HUES64 (cell line): ENCODE measurements at regions not wholly inside any gene's neighbourhood (a gene's known extent, or its start where the extent isn't known, plus 50 kb on each side); places are given as distances from the start of the nearest gene placed in this dataset.

ENCODE experiments used
- H3K27ac ChIP-seq: 2 replicates; pipeline ENCODE4 v1.7.0; 2013; ENCODE audit warnings: low read depth, low read length, inconsistent platforms
- H3K27me3 ChIP-seq: 2 replicates; pipeline ENCODE4 v1.6.1; 2013; ENCODE audit warnings: mild to moderate bottlenecking, low read length; ENCODE audit not compliant: insufficient read depth
- H3K36me3 ChIP-seq: 2 replicates; pipeline ENCODE4 v1.6.1; 2013; ENCODE audit warnings: mild to moderate bottlenecking, low read length; ENCODE audit not compliant: insufficient read depth
- H3K4me1 ChIP-seq: 2 replicates; pipeline ENCODE4 v1.6.1; 2013; ENCODE audit warnings: mild to moderate bottlenecking, low read length, moderate library complexity; ENCODE audit not compliant: insufficient read depth
- H3K4me3 ChIP-seq: 2 replicates; pipeline ENCODE4 v1.5.1; 2013; ENCODE audit warnings: mild to moderate bottlenecking, low read length, moderate library complexity
- H3K9ac ChIP-seq: 2 replicates; pipeline ENCODE4 v1.6.1; 2013; ENCODE audit warnings: mild to moderate bottlenecking, low read depth, low read length
- H3K9me3 ChIP-seq: 2 replicates; pipeline ENCODE4 v1.6.1; 2013; ENCODE audit warnings: low read depth, low read length; ENCODE audit not compliant: insufficient read depth
- WGBS: fragments of 150-250, 120-280 bp; methylation state at CpG from one replicate; pipeline ENCODE4 v1.1.7; 2013; ENCODE audit warnings: missing lambda C conversion rate; 5-methylcytosine and 5-hydroxymethylcytosine counted together

DNA sequence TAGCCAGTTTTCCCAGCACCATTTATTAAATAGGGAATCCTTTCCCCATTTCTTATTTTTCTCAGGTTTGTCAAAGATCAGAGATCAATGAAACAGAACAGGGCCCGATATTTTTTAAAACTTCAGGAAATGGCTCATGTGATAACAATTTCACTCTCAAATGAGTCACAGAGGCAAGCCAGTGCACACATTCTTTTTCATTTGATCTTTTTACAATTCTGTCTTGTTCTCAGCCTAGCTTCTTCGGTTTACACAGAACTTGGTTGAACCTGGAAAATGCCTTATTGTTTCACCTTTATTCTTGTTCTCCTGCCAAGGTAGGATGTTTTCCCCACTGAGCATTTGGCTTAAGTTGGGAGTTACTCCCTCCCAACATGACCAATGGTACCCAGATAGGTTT, 258.9 kb downstream of the COL12A1 start:
- Histone ChIP-seq H3K9me3 (no peaks in the 10 kb centered on the region), H3K4me3 (no peak overlapping the region), H3K27ac (no peak overlapping the region), H3K27me3 (no peaks in the 10 kb centered on the region), H3K36me3 (no peaks in the 10 kb centered on the region), H3K9ac (no peak overlapping the region), H3K4me1 (no peaks in the 10 kb centered on the region)
- WGBS = 89% methylated on average over 2 of the region's 2 CpGs

DNA sequence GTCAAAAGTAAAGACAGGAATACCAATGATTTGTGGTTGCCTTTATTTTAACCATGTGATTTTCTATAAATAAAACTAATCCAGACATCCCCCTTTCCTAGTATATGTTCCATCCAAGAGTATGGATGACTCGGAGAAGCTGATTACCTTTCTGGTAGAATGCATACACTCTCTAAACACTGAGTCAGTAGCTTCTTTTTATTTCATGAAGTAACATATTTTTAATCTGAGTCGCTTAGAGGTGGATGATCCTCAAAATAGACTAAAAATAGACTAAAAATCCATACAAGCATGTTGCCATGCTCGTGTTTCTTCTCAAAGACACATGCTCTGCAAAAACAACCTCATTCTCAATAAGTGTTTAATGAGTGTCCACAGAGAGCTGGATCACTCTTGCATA, 263.7 kb downstream of the COL12A1 start:
- no peaks in the 10 kb centered on the region for H3K4me1 ChIP-seq
- H3K27me3 ChIP-seq = no peaks in the 10 kb centered on the region
- H3K36me3 ChIP-seq = no peaks in the 10 kb centered on the region
- WGBS = 88% methylated on average over 3 of the region's 3 CpGs
- no peak overlapping the region for H3K4me3 ChIP-seq
- no peak overlapping the region for H3K27ac ChIP-seq
- no peak overlapping the region for H3K9ac ChIP-seq
- no peaks in the 10 kb centered on the region for H3K9me3 ChIP-seq

DNA sequence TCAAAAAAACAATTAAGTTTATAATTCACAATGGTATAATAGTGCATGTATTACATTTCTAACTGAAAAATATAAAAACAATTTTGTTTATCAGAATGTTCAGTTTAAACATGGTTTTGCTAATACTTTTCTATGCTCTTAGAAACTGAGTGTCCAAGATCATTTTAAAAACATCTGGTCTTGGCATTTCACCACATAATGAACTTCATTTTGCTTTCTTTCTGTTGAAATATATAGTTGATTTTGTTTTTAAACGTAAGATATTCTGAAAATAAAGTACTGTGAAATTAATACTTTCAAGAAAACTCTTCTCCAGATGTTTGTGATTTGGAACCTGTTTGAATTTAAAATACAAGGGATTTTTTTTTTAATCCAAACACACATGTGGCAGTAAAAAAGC, 264.4 kb downstream of the COL12A1 start:
- Histone ChIP-seq H3K9ac (no peak overlapping the region), H3K36me3 (no peaks in the 10 kb centered on the region)
- no CpG with 5 or more reads among the region's 1 CpG for WGBS

DNA sequence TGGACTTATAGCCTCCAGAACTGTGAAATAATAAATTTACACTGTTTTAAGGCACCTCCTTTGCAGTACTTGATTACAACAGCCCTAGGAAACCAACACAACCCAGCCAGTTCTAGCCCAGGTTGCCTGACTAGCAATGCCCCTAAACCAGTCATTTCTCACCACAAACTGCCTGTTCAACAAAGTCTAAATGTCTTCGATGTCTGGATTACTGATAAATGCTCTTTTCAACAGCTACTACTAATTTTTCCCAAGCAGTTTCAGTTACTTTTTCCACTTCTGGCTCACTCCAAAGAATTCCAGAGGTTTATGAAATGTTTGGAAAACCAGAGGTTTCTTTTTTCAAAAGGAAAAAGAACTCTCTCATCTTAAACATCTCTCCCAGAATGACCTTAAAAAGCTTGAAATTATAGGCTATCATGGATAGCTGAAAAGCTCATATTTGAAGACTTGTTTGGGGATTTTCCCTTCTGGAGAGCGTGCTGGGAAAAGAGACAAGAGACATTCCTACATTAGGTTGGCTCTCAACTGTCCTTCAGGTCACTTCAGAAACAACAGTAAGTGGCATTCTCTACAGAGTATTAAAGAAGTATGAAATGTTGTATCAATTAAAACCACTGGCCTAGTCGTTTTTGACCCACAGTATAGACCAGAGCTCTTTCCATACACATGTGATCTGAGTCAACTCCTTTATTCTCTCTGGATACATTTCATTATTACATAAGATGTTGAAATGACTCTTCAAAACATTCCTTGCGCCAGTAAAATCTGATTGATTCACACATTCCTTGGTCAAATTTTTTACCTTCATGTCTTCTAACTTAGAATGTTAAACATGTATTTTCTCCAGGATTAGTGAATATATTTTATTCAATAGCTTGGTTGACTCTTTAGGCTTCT, 265.9 kb downstream of the COL12A1 start:
- Histone ChIP-seq H3K4me1 (no peaks in the 10 kb centered on the region), H3K27me3 (no peaks in the 10 kb centered on the region), H3K9me3 (no peaks in the 10 kb centered on the region), H3K36me3 (no peaks in the 10 kb centered on the region), H3K9ac (no peak overlapping the region), H3K27ac (no peak overlapping the region), H3K4me3 (no peak overlapping the region)
- WGBS = 88% methylated on average over 4 of the region's 4 CpGs

More for the DNA sequence above, 264.4 kb downstream of the COL12A1 start:
- no peak overlapping the region for H3K4me3 ChIP-seq
- no peaks in the 10 kb centered on the region for H3K4me1 ChIP-seq
- no peak overlapping the region for H3K27ac ChIP-seq
- no peaks in the 10 kb centered on the region for H3K27me3 ChIP-seq
- H3K9me3 ChIP-seq = no peaks in the 10 kb centered on the region

DNA sequence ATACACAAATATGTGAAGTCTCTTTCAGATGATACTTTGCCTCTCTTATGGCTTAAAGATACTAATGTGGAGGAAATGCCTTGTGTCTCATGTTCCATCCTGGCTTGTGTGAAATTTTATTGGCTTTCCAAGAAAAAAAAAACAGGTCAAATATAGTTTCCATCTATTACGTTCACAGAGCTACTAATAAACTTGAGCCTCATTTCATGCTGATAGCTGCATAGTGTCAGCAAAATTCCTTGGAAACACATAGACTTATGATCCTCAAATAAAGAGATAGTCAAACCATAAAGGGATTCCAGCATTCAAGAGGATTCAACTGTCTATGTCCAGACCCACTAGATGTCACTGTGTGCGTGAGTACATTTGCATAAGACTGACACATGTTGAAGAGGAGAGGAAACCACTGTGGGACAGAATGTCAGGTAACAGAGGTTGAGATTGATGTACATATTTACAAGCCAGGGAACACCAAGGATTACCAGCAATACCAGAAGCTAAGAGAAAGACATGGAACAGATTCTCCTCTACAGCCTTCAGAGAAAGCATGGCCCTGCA, 266.6 kb downstream of the COL12A1 start:
- no peaks in the 10 kb centered on the region for H3K9me3 ChIP-seq
- no peak overlapping the region for H3K27ac ChIP-seq
- no peaks in the 10 kb centered on the region for H3K4me1 ChIP-seq
- no peak overlapping the region for H3K9ac ChIP-seq
- WGBS = 94% methylated on average over 2 of the region's 2 CpGs
- no peaks in the 10 kb centered on the region for H3K27me3 ChIP-seq
- no peak overlapping the region for H3K4me3 ChIP-seq
- no peaks in the 10 kb centered on the region for H3K36me3 ChIP-seq

DNA sequence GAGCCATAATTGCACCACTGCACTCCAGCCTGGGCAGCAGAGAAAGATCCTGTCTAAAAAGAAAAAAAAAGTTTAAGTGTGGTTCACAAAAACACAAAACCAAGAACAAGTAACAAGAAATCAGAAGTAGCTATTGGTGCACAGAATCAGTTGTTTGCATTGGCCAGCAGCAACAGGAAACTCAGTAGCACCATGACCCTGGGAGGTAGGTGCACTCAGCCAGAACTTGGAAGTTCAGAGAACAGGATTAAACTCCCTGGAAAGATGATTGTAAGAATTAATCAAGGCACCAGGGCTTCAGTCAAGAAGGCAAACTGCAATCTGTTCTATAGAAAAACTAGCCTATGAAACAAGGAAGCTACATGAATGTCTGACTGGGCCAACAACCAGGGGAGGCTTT, 267.9 kb downstream of the COL12A1 start:
- no peaks in the 10 kb centered on the region for H3K36me3 ChIP-seq
- no peak overlapping the region for H3K4me3 ChIP-seq
- H3K27ac ChIP-seq = no peak overlapping the region
- no peaks in the 10 kb centered on the region for H3K9me3 ChIP-seq
- no peak overlapping the region for H3K9ac ChIP-seq
- H3K4me1 ChIP-seq = no peaks in the 10 kb centered on the region
- no peaks in the 10 kb centered on the region for H3K27me3 ChIP-seq

DNA sequence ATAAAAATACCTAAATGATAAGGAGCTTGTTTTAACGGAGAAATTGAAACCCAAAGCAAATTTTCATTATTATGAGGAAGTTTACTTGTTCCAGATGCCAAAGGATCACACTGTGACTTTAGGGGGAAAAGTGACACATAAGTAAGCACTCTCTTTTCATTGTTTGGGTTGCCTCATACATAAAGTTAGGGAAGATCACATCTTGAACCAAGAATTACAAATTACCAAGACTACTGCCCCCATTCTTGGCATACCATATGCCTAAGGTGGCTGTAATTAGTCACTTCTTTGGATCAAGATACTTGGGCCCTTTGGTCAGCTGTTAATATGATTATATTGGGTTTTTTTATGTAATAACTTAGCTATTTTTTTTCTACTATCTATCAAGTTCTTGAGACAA, 269.0 kb downstream of the COL12A1 start:
- H3K27ac ChIP-seq = no peak overlapping the region
- 100% methylated on average over 1 of the region's 1 CpG for WGBS
- no peaks in the 10 kb centered on the region for H3K9me3 ChIP-seq
- no peak overlapping the region for H3K9ac ChIP-seq
- H3K4me3 ChIP-seq = no peak overlapping the region
- peaks cover 3% of the 10 kb centered on the region; the same call in 1 of the 2 replicates for H3K4me1 ChIP-seq
- H3K36me3 ChIP-seq = no peaks in the 10 kb centered on the region
- no peaks in the 10 kb centered on the region for H3K27me3 ChIP-seq

DNA sequence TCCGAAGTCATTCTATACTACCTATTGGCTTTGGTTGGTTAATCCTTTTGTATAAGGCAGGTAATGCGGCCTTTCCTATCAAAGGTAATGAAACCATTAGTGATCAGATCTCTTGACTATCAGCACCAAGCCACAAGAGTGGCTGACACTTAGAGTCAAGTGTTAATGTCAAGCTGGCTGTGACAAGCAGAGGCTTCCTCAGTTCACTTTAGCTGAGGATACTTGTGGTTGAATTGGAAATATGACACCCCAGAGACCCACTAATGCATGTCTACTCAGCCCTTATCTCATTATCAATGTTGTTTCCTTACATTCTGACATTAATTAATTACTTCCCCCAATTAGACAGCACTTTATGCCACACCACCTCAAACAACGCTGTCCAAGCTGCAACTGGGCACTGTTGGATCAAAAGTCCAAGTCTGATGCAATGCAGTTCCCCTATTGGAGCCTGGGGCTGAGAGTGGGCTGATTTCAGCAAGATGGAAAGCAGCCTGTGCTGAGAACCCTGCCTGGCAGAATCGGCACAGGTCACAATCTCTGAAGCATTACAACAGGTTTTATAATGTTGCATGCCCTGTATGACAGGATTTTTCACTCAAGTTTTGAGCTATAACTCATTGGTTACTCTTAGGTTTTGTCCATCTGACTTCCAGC, 273.5 kb downstream of the COL12A1 start:
- no peak overlapping the region for H3K9ac ChIP-seq
- peaks cover 6% of the 10 kb centered on the region; the same call in 1 of the 2 replicates for H3K4me1 ChIP-seq
- no peaks in the 10 kb centered on the region for H3K27me3 ChIP-seq
- H3K27ac ChIP-seq = no peak overlapping the region
- no peaks in the 10 kb centered on the region for H3K36me3 ChIP-seq
- no peak overlapping the region for H3K4me3 ChIP-seq
- WGBS = 91% methylated on average over 3 of the region's 4 CpGs
- no peaks in the 10 kb centered on the region for H3K9me3 ChIP-seq

DNA sequence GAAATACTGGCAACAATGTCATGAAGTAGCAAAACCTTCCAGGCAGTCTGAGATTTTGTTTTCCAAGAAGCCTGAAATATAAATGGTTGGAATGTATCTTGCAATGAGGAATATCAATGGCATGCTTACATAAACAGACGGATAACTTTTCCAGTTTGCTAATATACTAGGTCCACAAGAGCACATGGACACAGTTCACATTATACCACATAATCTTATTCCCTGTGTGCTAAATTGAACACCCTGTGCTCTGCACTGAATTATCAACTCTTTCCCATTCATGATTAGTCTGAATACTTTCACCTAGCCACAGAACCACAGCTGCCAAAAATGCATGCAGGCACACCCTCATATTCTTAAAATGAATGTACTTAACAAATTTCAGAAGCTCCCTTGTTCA, 274.3 kb downstream of the COL12A1 start:
- WGBS = 96% methylated on average over 1 of the region's 1 CpG
- peaks cover 6% of the 10 kb centered on the region; the same call in 1 of the 2 replicates for H3K4me1 ChIP-seq
- H3K4me3 ChIP-seq = no peak overlapping the region
- H3K9me3 ChIP-seq = no peaks in the 10 kb centered on the region
- no peaks in the 10 kb centered on the region for H3K27me3 ChIP-seq
- H3K36me3 ChIP-seq = no peaks in the 10 kb centered on the region
- no peak overlapping the region for H3K27ac ChIP-seq
- H3K9ac ChIP-seq = no peak overlapping the region

DNA sequence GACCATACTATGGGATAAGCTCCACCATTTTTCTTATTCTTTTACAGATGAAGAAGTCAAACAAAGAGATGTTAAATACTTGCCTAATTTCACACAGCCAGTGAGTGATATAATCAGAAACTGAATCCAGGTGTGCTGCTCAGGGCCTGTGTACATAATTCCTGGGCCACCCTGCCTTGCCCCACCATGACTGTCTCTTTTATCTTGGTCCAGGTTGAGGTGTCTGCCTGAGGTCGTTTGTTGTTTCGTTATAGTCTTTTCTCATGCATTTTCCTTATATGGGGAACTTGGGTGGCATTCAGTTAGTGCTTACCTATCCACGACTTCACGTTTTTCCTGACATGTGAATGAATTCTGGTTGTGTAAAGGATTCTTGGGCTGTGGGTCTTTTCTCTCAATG, 277.6 kb downstream of the COL12A1 start:
- no peak overlapping the region for H3K9ac ChIP-seq
- H3K27ac ChIP-seq = no peak overlapping the region
- 84% methylated on average over 4 of the region's 4 CpGs for WGBS
- H3K36me3 ChIP-seq = no peaks in the 10 kb centered on the region
- no peak overlapping the region for H3K4me3 ChIP-seq
- H3K27me3 ChIP-seq = no peaks in the 10 kb centered on the region
- H3K4me1 ChIP-seq = peaks cover 6% of the 10 kb centered on the region; the same call in 1 of the 2 replicates
- H3K9me3 ChIP-seq = no peaks in the 10 kb centered on the region

DNA sequence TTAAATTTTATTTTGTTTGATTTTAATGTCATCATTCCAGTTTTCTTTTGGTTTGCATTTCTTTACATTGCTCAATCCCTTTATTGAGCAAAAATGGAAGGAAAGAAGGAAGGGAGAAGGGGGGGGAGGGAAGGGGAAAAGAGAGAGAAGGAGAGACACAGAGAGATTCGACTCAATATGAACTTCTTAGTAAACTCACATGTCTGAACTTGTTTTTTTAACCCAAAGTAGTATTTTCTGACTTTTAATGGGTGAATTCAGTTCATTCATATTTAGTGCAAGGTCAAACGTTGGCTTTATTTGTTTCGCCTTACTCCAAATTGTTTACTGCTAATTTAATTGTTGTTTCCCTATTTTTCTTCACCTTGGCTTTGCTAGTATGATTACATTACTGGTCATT, 278.6 kb downstream of the COL12A1 start:
- Histone ChIP-seq H3K27ac (no peak overlapping the region), H3K4me3 (no peak overlapping the region), H3K9ac (no peak overlapping the region), H3K4me1 (peaks cover 6% of the 10 kb centered on the region; the same call in 1 of the 2 replicates), H3K36me3 (no peaks in the 10 kb centered on the region), H3K9me3 (no peaks in the 10 kb centered on the region), H3K27me3 (no peaks in the 10 kb centered on the region)
- 93% methylated on average over 3 of the region's 3 CpGs for WGBS
